ENCODE measurements at regions not wholly inside any gene's neighbourhood (a gene's known extent, or its start where the extent isn't known, plus 50 kb on each side); places are given as distances from the start of the nearest gene placed in this dataset.

- H3K4me3 ChIP-seq (IDR thresholded peaks at IDR 0.05; ENCODE audit: insufficient read depth, low read depth, low read length): no peak overlapping the region
- H3K36me3 ChIP-seq (ENCODE audit: insufficient read depth): no peaks in the 10 kb centered on the region
- TF ChIP-seq CTCF (conservative IDR thresholded peaks at IDR 0.05; ENCODE audit: low read depth, low read length): no peak
- H3K27me3 ChIP-seq (ENCODE audit: insufficient read depth, low read depth): no peaks in the 10 kb centered on the region
- H3K79me2 ChIP-seq (ENCODE audit: insufficient read depth, low read depth): no peaks in the 10 kb centered on the region
- H2AFZ ChIP-seq (ENCODE audit: low read depth): no peak overlapping the region
- no peaks in the 10 kb centered on the region for H3K4me1 ChIP-seq (ENCODE audit: low read depth, poor library complexity, severe bottlenecking)
- H3K9ac ChIP-seq: no peak overlapping the region
- H4K20me1 ChIP-seq (ENCODE audit: insufficient read depth): no peaks in the 10 kb centered on the region
- H3K27ac ChIP-seq: no peak overlapping the region
- no peak overlapping the region for H3K4me2 ChIP-seq
Observed at GRCh38 chr4:173940146-173940545, 343.3 kb downstream of the FBXO8 start.

GRCh38 chr4:173937631-173938270, 345.7 kb downstream of the FBXO8 start:
- Histone ChIP-seq H3K9ac (no peak overlapping the region), H3K27me3 (ENCODE audit: insufficient read depth, low read depth) (no peaks in the 10 kb centered on the region), H2AFZ (ENCODE audit: low read depth) (no peak overlapping the region), H4K20me1 (ENCODE audit: insufficient read depth) (no peaks in the 10 kb centered on the region), H3K27ac (no peak overlapping the region), H3K4me1 (ENCODE audit: low read depth, poor library complexity, severe bottlenecking) (no peaks in the 10 kb centered on the region), H3K36me3 (ENCODE audit: insufficient read depth) (no peaks in the 10 kb centered on the region), H3K4me2 (no peak overlapping the region), H3K79me2 (ENCODE audit: insufficient read depth, low read depth) (no peaks in the 10 kb centered on the region), H3K4me3 (IDR thresholded peaks at IDR 0.05; ENCODE audit: insufficient read depth, low read depth, low read length) (no peak overlapping the region)
- no peak for TF ChIP-seq CTCF (conservative IDR thresholded peaks at IDR 0.05; ENCODE audit: low read depth, low read length)

GRCh38 chr4:173936861-173937260, 346.6 kb downstream of the FBXO8 start:
- H4K20me1 ChIP-seq (ENCODE audit: insufficient read depth): no peaks in the 10 kb centered on the region
- no peak overlapping the region for H3K27ac ChIP-seq
- H3K4me1 ChIP-seq (ENCODE audit: low read depth, poor library complexity, severe bottlenecking): no peaks in the 10 kb centered on the region
- no peaks in the 10 kb centered on the region for H3K27me3 ChIP-seq (ENCODE audit: insufficient read depth, low read depth)
- no peaks in the 10 kb centered on the region for H3K36me3 ChIP-seq (ENCODE audit: insufficient read depth)
- no peaks in the 10 kb centered on the region for H3K79me2 ChIP-seq (ENCODE audit: insufficient read depth, low read depth)
- no peak for TF ChIP-seq CTCF (conservative IDR thresholded peaks at IDR 0.05; ENCODE audit: low read depth, low read length)
- no peak overlapping the region for H3K9ac ChIP-seq
- H3K4me3 ChIP-seq (IDR thresholded peaks at IDR 0.05; ENCODE audit: insufficient read depth, low read depth, low read length): no peak overlapping the region
- no peak overlapping the region for H2AFZ ChIP-seq (ENCODE audit: low read depth)
- H3K4me2 ChIP-seq: no peak overlapping the region

- Histone ChIP-seq H3K27me3 (ENCODE audit: insufficient read depth, low read depth) (no peaks in the 10 kb centered on the region), H2AFZ (ENCODE audit: low read depth) (no peak overlapping the region), H3K9ac (no peak overlapping the region), H3K27ac (no peak overlapping the region), H3K4me3 (IDR thresholded peaks at IDR 0.05; ENCODE audit: insufficient read depth, low read depth, low read length) (no peak overlapping the region), H3K79me2 (ENCODE audit: insufficient read depth, low read depth) (no peaks in the 10 kb centered on the region), H3K4me2 (no peak overlapping the region), H3K4me1 (ENCODE audit: low read depth, poor library complexity, severe bottlenecking) (no peaks in the 10 kb centered on the region), H4K20me1 (ENCODE audit: insufficient read depth) (no peaks in the 10 kb centered on the region), H3K36me3 (ENCODE audit: insufficient read depth) (no peaks in the 10 kb centered on the region)
- no peak for TF ChIP-seq CTCF (conservative IDR thresholded peaks at IDR 0.05; ENCODE audit: low read depth, low read length)
Observed at GRCh38 chr4:173935622-173936405, 347.7 kb downstream of the FBXO8 start.
